ENCODE measurements at regions not wholly inside any gene's neighbourhood (a gene's known extent, or its start where the extent isn't known, plus 50 kb on each side); places are given as distances from the start of the nearest gene placed in this dataset.

GRCh38 chr1:88101041-88101440 is 583.0 kb upstream of the PKN2 start (continued):
- TF ChIP-seq ERG (CRISPR knock-in tag; IDR thresholded peaks at IDR 0.05): no peak
- TF ChIP-seq KAT7 (CRISPR knock-in tag; IDR thresholded peaks at IDR 0.05; ENCODE audit: borderline replicate concordance): no peak
- TF ChIP-seq ELF4 (CRISPR knock-in tag; IDR thresholded peaks at IDR 0.05; ENCODE audit: low read depth): no peak
- TF ChIP-seq EMX1 (CRISPR knock-in tag; IDR thresholded peaks at IDR 0.05): no peak
- no peak for TF ChIP-seq CBFB (CRISPR knock-in tag; IDR thresholded peaks at IDR 0.05; ENCODE audit: low read depth)

DNA sequence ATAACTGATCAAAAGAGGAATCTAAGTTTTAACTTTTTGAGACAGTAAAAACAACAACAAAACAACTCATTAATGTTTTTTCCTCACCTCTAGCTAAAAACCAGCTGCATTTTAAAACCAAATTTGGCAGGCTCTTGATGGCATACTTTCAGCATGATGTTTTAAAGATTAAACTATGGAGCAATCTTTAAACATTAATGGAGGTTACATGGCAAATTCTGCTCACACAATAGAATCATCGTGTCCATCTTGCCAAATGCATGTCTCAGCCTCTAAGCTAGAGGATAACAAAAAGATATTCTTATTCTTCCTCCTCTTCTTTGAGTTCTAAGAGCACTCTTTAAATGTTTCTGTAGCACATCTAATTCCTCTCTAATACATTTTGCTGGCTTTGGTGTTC is 579.8 kb upstream of the PKN2 start:
- no peak overlapping the region for H3K27ac Mint-ChIP-seq
- POLR2A ChIA-PET: no interaction called here
- no peak overlapping the region for H3K4me3 Mint-ChIP-seq
- H3K27me3 Mint-ChIP-seq (ENCODE audit: low read depth): no peaks in the 10 kb centered on the region
- TF ChIP-seq SMAD3 (CRISPR knock-in tag; IDR thresholded peaks at IDR 0.05; ENCODE audit: borderline replicate concordance): no peak
- H3K36me3 Mint-ChIP-seq: no peaks in the 10 kb centered on the region
- ATAC-seq: no peak
- H3K9me3 Mint-ChIP-seq: no peaks in the 10 kb centered on the region
- DNase-seq (ENCODE audit: low spot score): no peak
- CTCF ChIA-PET: no interaction called here
- H3K4me1 Mint-ChIP-seq: peaks cover 11% of the 10 kb centered on the region

- Mint-ChIP-seq H3K9me3 (no peaks in the 10 kb centered on the region), H3K4me1 (peaks cover 11% of the 10 kb centered on the region)
- ATAC-seq: no peak
- no peak for TF ChIP-seq CREM (CRISPR knock-in tag; IDR thresholded peaks at IDR 0.05)
- no peak for TF ChIP-seq TEAD1 (CRISPR knock-in tag; IDR thresholded peaks at IDR 0.05)
- TF ChIP-seq, protein P1, sequence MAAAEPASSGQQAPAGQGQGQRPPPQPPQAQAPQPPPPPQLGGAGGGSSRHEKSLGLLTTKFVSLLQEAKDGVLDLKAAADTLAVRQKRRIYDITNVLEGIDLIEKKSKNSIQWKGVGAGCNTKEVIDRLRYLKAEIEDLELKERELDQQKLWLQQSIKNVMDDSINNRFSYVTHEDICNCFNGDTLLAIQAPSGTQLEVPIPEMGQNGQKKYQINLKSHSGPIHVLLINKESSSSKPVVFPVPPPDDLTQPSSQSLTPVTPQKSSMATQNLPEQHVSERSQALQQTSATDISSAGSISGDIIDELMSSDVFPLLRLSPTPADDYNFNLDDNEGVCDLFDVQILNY (CRISPR knock-in tag; IDR thresholded peaks at IDR 0.05): no peak
- no peak for TF ChIP-seq ZNF232 (CRISPR knock-in tag; IDR thresholded peaks at IDR 0.05)
- no peak for TF ChIP-seq USF1 (CRISPR knock-in tag; IDR thresholded peaks at IDR 0.05)
- no peak for TF ChIP-seq NFATC4 (CRISPR knock-in tag; IDR thresholded peaks at IDR 0.05)
- TF ChIP-seq ETV6 (CRISPR knock-in tag; IDR thresholded peaks at IDR 0.05): no peak
- no peak for TF ChIP-seq ZBTB43 (CRISPR knock-in tag; IDR thresholded peaks at IDR 0.05)
- TF ChIP-seq, protein P2, sequence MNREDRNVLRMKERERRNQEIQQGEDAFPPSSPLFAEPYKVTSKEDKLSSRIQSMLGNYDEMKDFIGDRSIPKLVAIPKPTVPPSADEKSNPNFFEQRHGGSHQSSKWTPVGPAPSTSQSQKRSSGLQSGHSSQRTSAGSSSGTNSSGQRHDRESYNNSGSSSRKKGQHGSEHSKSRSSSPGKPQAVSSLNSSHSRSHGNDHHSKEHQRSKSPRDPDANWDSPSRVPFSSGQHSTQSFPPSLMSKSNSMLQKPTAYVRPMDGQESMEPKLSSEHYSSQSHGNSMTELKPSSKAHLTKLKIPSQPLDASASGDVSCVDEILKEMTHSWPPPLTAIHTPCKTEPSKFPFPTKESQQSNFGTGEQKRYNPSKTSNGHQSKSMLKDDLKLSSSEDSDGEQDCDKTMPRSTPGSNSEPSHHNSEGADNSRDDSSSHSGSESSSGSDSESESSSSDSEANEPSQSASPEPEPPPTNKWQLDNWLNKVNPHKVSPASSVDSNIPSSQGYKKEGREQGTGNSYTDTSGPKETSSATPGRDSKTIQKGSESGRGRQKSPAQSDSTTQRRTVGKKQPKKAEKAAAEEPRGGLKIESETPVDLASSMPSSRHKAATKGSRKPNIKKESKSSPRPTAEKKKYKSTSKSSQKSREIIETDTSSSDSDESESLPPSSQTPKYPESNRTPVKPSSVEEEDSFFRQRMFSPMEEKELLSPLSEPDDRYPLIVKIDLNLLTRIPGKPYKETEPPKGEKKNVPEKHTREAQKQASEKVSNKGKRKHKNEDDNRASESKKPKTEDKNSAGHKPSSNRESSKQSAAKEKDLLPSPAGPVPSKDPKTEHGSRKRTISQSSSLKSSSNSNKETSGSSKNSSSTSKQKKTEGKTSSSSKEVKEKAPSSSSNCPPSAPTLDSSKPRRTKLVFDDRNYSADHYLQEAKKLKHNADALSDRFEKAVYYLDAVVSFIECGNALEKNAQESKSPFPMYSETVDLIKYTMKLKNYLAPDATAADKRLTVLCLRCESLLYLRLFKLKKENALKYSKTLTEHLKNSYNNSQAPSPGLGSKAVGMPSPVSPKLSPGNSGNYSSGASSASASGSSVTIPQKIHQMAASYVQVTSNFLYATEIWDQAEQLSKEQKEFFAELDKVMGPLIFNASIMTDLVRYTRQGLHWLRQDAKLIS (CRISPR knock-in tag; IDR thresholded peaks at IDR 0.05; ENCODE audit: borderline replicate concordance): no peak
- no peak for TF ChIP-seq ZBTB21 (CRISPR knock-in tag; IDR thresholded peaks at IDR 0.05; ENCODE audit: borderline replicate concordance)
- no peak for TF ChIP-seq GRHL2 (CRISPR knock-in tag; IDR thresholded peaks at IDR 0.05; ENCODE audit: insufficient replicate concordance, severe bottlenecking)
- TF ChIP-seq MLX (CRISPR knock-in tag; IDR thresholded peaks at IDR 0.05): no peak
- TF ChIP-seq NR1H2 (CRISPR knock-in tag; IDR thresholded peaks at IDR 0.05): no peak
- TF ChIP-seq JUN (CRISPR knock-in tag; IDR thresholded peaks at IDR 0.05): no peak
- no peak for TF ChIP-seq RELA (CRISPR knock-in tag; IDR thresholded peaks at IDR 0.05; ENCODE audit: borderline replicate concordance)
- no peak for TF ChIP-seq FOXK1 (CRISPR knock-in tag; IDR thresholded peaks at IDR 0.05)
- TF ChIP-seq OVOL2 (CRISPR knock-in tag; IDR thresholded peaks at IDR 0.05; ENCODE audit: borderline replicate concordance): no peak
- TF ChIP-seq, protein P3, sequence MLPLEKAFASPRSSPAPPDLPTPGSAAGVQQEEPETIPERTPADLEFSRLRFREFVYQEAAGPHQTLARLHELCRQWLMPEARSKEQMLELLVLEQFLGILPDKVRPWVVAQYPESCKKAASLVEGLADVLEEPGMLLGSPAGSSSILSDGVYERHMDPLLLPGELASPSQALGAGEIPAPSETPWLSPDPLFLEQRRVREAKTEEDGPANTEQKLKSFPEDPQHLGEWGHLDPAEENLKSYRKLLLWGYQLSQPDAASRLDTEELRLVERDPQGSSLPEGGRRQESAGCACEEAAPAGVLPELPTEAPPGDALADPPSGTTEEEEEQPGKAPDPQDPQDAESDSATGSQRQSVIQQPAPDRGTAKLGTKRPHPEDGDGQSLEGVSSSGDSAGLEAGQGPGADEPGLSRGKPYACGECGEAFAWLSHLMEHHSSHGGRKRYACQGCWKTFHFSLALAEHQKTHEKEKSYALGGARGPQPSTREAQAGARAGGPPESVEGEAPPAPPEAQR (CRISPR knock-in tag; IDR thresholded peaks at IDR 0.05): no peak
- TF ChIP-seq, protein P4, sequence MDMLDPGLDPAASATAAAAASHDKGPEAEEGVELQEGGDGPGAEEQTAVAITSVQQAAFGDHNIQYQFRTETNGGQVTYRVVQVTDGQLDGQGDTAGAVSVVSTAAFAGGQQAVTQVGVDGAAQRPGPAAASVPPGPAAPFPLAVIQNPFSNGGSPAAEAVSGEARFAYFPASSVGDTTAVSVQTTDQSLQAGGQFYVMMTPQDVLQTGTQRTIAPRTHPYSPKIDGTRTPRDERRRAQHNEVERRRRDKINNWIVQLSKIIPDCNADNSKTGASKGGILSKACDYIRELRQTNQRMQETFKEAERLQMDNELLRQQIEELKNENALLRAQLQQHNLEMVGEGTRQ (CRISPR knock-in tag; IDR thresholded peaks at IDR 0.05): no peak
These were observed 579.2 kb upstream of the PKN2 start for GRCh38 chr1:88104886-88105285.

More at GRCh38 chr1:88104886-88105285, 579.2 kb upstream of the PKN2 start:
- POLR2A ChIA-PET: no interaction called here
- Mint-ChIP-seq H3K27ac (no peak overlapping the region), H3K4me3 (no peak overlapping the region), H3K36me3 (no peaks in the 10 kb centered on the region), H3K27me3 (ENCODE audit: low read depth) (no peaks in the 10 kb centered on the region)
- CTCF ChIA-PET: no interaction called here
- no peak for DNase-seq (ENCODE audit: low spot score)
